ENCODE measurements at regions not wholly inside any gene's neighbourhood (a gene's known extent, or its start where the extent isn't known, plus 50 kb on each side); places are given as distances from the start of the nearest gene placed in this dataset.

GRCh38 chr13:53522034-53522433 is 493.4 kb downstream of the OLFM4 start:
- Histone ChIP-seq H3K4me1 (ENCODE audit: insufficient read depth, low read length) (peaks cover 13% of the 10 kb centered on the region), H3K9ac (ENCODE audit: low read depth, low read length) (no peak overlapping the region), H3K36me3 (ENCODE audit: insufficient read depth, low read length) (no peaks in the 10 kb centered on the region), H3K9me3 (ENCODE audit: control insufficient read depth, insufficient read depth, low read length) (no peaks in the 10 kb centered on the region)

DNA sequence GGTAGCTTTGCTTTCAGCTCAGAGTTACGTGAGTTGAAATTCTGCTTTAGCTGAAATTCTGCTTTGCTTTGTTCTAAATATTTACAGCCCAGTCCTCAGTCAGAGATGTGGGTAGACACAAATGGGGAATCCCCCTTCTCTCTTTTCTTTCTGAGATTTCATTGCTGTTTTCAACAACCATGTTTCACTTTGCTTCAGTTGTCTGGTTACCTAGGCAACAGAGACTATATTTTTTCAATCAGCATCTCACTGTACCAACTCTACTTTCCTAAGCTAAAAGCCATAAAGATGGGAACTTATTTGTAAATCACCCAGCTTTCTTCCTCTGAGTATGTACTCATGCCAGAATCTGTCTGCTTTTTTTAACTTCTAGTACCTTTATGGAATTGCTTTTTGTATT is 509.0 kb downstream of the OLFM4 start:
- H3K36me3 ChIP-seq (ENCODE audit: insufficient read depth, low read length) = no peaks in the 10 kb centered on the region
- H3K9ac ChIP-seq (ENCODE audit: low read depth, low read length) = no peak overlapping the region
- no peaks in the 10 kb centered on the region for H3K9me3 ChIP-seq (ENCODE audit: control insufficient read depth, insufficient read depth, low read length)
- H3K4me1 ChIP-seq (ENCODE audit: insufficient read depth, low read length) = no peaks in the 10 kb centered on the region

DNA sequence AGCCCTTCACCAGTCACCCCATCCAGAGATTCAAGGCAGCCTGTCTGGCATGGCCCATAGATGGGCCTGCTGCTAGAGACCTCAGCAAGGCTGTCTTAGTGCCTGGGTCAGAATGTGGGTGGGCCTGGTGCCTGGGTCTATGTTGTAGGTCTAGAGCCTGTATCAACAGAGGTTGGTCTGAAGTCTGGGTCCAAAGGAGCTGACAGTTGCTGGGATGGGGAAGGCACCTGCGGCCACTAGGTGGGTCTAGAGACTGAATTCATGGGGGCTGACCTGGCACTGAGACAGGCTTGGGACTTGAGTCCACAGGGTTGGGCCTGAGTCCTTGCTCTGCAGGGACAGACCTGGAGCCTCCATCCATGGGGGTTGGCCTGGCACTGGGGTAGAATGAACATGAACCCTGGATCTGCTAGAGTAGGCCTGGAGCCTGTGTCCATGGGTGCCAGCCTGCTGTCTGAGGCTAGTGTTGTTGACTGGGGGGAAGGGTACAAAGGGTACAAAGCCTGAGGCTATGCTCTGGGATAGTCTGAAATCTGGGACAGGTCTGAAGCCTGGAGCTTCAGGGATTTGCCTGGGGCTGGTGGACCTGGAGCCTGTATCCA is 516.8 kb downstream of the OLFM4 start:
- Histone ChIP-seq H3K36me3 (ENCODE audit: insufficient read depth, low read length) (no peaks in the 10 kb centered on the region), H3K4me1 (ENCODE audit: insufficient read depth, low read length) (no peaks in the 10 kb centered on the region)

DNA sequence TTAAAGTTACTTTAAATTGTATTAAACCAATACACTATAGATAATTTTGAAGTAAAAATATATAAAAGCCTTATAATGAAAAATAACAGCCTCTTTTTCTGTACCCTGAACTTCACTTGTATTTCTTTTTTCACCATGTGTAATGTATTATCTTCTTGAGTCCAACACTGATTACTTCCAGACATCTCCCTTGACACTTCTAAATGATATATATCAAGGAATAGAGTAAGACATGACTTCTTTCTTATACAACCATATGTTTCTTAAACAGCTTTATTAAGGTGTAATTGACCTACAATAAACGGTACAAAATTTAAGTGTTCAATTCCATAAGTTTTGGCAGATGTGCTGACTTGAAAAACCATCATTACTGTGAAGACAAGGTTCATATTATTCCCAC is 531.9 kb downstream of the OLFM4 start:
- Histone ChIP-seq H3K4me1 (ENCODE audit: insufficient read depth, low read length) (no peaks in the 10 kb centered on the region), H3K9me3 (ENCODE audit: control insufficient read depth, insufficient read depth, low read length) (no peaks in the 10 kb centered on the region), H3K36me3 (ENCODE audit: insufficient read depth, low read length) (no peaks in the 10 kb centered on the region), H3K9ac (ENCODE audit: low read depth, low read length) (no peak overlapping the region)

More for the DNA sequence above, 516.8 kb downstream of the OLFM4 start:
- Histone ChIP-seq H3K9me3 (ENCODE audit: control insufficient read depth, insufficient read depth, low read length) (no peaks in the 10 kb centered on the region), H3K9ac (ENCODE audit: low read depth, low read length) (no peak overlapping the region)

DNA sequence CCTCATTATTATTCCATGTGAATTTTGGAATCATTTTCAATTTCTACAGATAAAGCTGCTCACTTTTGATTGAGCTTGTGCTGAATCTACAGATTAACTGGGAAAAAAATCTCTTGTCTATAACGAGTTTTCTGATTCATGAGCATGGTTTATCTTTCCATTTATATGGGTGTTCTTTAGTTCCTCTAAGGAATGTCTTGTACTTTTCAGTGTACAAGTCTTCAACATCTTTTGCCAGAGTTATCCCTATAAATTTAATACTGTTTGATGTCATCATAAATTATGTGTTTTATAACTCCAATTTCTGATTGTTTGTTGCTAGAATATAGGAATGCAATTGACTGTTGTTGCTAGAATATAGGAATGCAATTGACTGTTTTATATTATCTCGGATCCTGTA is 533.8 kb downstream of the OLFM4 start:
- H3K36me3 ChIP-seq (ENCODE audit: insufficient read depth, low read length) = no peaks in the 10 kb centered on the region
- no peak overlapping the region for H3K9ac ChIP-seq (ENCODE audit: low read depth, low read length)
- no peaks in the 10 kb centered on the region for H3K9me3 ChIP-seq (ENCODE audit: control insufficient read depth, insufficient read depth, low read length)
- H3K4me1 ChIP-seq (ENCODE audit: insufficient read depth, low read length) = no peaks in the 10 kb centered on the region

DNA sequence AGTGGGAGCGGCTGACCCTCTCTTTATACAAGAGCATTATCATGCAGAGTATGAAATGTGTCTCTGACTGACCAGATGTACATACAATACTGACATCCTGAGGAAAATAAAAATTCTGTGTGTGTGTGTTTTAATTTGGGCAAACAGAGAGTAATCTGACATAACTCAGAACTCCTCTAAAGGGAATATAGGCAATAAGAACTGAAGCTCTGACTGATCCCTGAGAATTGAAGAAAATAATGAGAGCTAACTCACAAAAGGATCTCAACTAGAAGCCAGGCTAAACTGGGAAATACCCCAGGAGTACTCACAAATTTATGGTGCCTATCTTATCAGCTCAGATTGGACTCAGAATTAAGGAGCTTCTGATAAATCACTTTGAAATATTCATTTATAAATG is 539.9 kb downstream of the OLFM4 start:
- H3K4me1 ChIP-seq (ENCODE audit: insufficient read depth, low read length) = no peaks in the 10 kb centered on the region
- no peaks in the 10 kb centered on the region for H3K36me3 ChIP-seq (ENCODE audit: insufficient read depth, low read length)
- H3K9me3 ChIP-seq (ENCODE audit: control insufficient read depth, insufficient read depth, low read length) = no peaks in the 10 kb centered on the region
- no peak overlapping the region for H3K9ac ChIP-seq (ENCODE audit: low read depth, low read length)

- Histone ChIP-seq H3K9me3 (ENCODE audit: control insufficient read depth, insufficient read depth, low read length) (no peaks in the 10 kb centered on the region), H3K4me1 (ENCODE audit: insufficient read depth, low read length) (no peaks in the 10 kb centered on the region), H3K36me3 (ENCODE audit: insufficient read depth, low read length) (no peaks in the 10 kb centered on the region), H3K9ac (ENCODE audit: low read depth, low read length) (no peak overlapping the region)
Measured at GRCh38 chr13:53569453-53569852, 540.8 kb downstream of the OLFM4 start.

DNA sequence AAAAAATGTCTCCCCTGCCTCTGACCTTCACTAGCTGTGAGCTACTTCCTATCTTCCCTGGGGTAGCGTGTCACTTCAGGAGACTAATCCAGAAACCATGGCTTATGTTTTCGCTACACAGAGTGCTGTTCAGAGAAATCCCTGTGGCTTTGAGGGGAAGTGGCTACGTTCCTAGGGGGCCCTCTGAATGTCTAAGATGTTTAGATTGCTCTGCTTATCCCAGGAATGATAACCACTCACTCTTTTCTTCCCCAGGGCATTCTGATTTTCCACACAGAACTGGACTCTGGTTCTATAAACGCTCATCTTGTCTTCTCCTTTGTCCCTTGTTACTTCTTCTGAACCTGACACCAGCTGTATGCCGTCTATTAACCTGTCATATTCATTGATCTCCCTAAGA is 572.5 kb downstream of the OLFM4 start:
- Histone ChIP-seq H3K36me3 (ENCODE audit: insufficient read depth, low read length) (no peaks in the 10 kb centered on the region), H3K9me3 (ENCODE audit: control insufficient read depth, insufficient read depth, low read length) (no peaks in the 10 kb centered on the region), H3K4me1 (ENCODE audit: insufficient read depth, low read length) (no peaks in the 10 kb centered on the region), H3K9ac (ENCODE audit: low read depth, low read length) (no peak overlapping the region)

DNA sequence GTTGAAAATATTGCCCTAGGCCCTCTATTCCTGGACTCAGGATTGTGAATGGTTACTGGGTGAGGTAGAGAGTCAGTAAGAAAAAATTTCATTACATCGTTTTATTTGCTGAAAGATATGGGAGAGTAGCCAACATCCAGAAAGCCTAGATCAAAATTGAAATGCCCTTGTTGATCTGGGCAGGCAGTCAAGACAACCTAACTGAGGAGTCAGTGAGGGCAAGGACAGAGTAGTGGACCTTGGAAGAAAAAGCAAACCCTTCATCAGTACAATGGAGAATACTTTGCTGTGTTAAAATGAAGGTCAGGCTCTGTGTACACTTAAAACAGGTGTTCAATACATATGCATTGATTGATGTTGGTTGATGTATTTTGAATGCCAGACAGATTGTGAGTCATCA is 576.7 kb downstream of the OLFM4 start:
- Histone ChIP-seq H3K36me3 (ENCODE audit: insufficient read depth, low read length) (no peaks in the 10 kb centered on the region), H3K9me3 (ENCODE audit: control insufficient read depth, insufficient read depth, low read length) (no peaks in the 10 kb centered on the region), H3K4me1 (ENCODE audit: insufficient read depth, low read length) (no peaks in the 10 kb centered on the region), H3K9ac (ENCODE audit: low read depth, low read length) (no peak overlapping the region)

GRCh38 chr13:53612200-53612599 is 583.6 kb downstream of the OLFM4 start:
- H3K9me3 ChIP-seq (ENCODE audit: control insufficient read depth, insufficient read depth, low read length) = no peaks in the 10 kb centered on the region
- H3K9ac ChIP-seq (ENCODE audit: low read depth, low read length) = no peak overlapping the region
- no peaks in the 10 kb centered on the region for H3K4me1 ChIP-seq (ENCODE audit: insufficient read depth, low read length)
- no peaks in the 10 kb centered on the region for H3K36me3 ChIP-seq (ENCODE audit: insufficient read depth, low read length)

- Histone ChIP-seq H3K9me3 (ENCODE audit: control insufficient read depth, insufficient read depth, low read length) (no peaks in the 10 kb centered on the region), H3K9ac (ENCODE audit: low read depth, low read length) (no peak overlapping the region), H3K36me3 (ENCODE audit: insufficient read depth, low read length) (no peaks in the 10 kb centered on the region), H3K4me1 (ENCODE audit: insufficient read depth, low read length) (no peaks in the 10 kb centered on the region)
Measured at GRCh38 chr13:53622456-53622855, 593.8 kb downstream of the OLFM4 start.

DNA sequence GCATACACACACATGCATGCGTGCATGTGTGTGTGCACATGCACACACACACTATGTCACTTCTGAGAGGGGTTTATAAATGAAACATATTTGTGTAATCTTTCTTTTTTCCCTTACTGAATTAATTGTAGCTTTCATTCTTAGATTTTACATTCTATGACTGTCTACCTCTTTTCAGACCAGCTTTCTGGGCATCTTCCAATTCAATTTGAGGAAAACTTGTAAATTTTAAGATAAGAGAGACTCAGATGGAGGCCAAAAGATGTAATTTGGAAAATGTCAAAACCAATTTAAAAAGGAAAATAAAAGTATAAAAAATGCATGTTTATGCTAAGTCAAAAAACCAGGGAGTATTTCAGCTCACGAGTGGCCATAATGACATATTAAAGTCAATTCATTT is 594.5 kb downstream of the OLFM4 start:
- no peaks in the 10 kb centered on the region for H3K4me1 ChIP-seq (ENCODE audit: insufficient read depth, low read length)
- no peaks in the 10 kb centered on the region for H3K9me3 ChIP-seq (ENCODE audit: control insufficient read depth, insufficient read depth, low read length)
- H3K9ac ChIP-seq (ENCODE audit: low read depth, low read length) = no peak overlapping the region
- H3K36me3 ChIP-seq (ENCODE audit: insufficient read depth, low read length) = no peaks in the 10 kb centered on the region

DNA sequence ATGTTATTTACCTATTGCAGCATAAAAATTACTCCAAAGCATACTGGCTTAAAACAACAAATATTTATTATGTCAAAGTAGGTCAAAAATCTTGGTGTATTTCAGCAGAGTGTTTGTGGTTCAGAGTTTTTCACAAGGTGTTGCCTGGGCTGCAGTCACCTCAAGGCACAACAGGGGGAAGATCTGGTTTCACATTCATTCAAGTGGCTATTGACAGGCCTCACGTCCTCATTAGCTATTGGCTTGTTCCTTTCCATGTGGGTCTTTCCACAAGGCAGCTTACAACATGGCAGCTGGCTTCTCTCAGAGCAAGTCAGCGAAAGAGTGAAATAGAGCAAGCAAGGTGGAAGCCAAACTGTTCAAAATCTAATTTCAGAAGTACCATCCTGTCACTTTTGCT is 602.9 kb downstream of the OLFM4 start:
- Histone ChIP-seq H3K9me3 (ENCODE audit: control insufficient read depth, insufficient read depth, low read length) (no peaks in the 10 kb centered on the region), H3K4me1 (ENCODE audit: insufficient read depth, low read length) (peaks cover 7% of the 10 kb centered on the region; the same call in 1 of the 2 replicates), H3K36me3 (ENCODE audit: insufficient read depth, low read length) (no peaks in the 10 kb centered on the region), H3K9ac (ENCODE audit: low read depth, low read length) (no peak overlapping the region)

DNA sequence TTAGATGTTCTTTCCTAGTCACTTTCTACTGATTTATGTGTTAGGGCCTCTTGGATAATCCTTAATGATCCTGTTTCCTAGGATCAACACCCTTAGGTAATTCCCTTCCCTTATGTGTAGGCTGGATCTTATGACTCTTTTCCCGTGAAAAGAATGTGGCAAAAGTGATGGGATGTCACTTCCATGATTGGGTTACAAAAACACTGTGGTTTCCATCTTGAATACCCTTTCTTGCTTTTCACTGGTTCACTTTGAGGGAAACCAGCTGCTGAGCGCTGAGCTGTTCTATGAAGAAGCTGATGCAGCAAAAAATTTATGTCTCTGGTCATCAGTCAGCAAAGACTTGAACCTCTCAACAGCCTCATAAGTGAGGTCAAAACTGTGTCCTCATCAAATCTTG is 609.4 kb downstream of the OLFM4 start:
- no peaks in the 10 kb centered on the region for H3K4me1 ChIP-seq (ENCODE audit: insufficient read depth, low read length)
- H3K36me3 ChIP-seq (ENCODE audit: insufficient read depth, low read length) = no peaks in the 10 kb centered on the region
- H3K9me3 ChIP-seq (ENCODE audit: control insufficient read depth, insufficient read depth, low read length) = no peaks in the 10 kb centered on the region
- no peak overlapping the region for H3K9ac ChIP-seq (ENCODE audit: low read depth, low read length)

- H3K36me3 ChIP-seq (ENCODE audit: insufficient read depth, low read length) = no peaks in the 10 kb centered on the region
- H3K4me1 ChIP-seq (ENCODE audit: insufficient read depth, low read length) = no peaks in the 10 kb centered on the region
- no peak overlapping the region for H3K9ac ChIP-seq (ENCODE audit: low read depth, low read length)
- H3K9me3 ChIP-seq (ENCODE audit: control insufficient read depth, insufficient read depth, low read length) = no peaks in the 10 kb centered on the region
Measured at GRCh38 chr13:53642306-53642705, 613.7 kb downstream of the OLFM4 start.

GRCh38 chr13:53648673-53649072 is 620.1 kb downstream of the OLFM4 start:
- no peaks in the 10 kb centered on the region for H3K4me1 ChIP-seq (ENCODE audit: insufficient read depth, low read length)
- H3K9ac ChIP-seq (ENCODE audit: low read depth, low read length) = no peak overlapping the region
- no peaks in the 10 kb centered on the region for H3K9me3 ChIP-seq (ENCODE audit: control insufficient read depth, insufficient read depth, low read length)
- H3K36me3 ChIP-seq (ENCODE audit: insufficient read depth, low read length) = no peaks in the 10 kb centered on the region
